Kidney (tissue), 13 donors: ENCODE measurements at regions not wholly inside any gene's neighbourhood (a gene's known extent, or its start where the extent isn't known, plus 50 kb on each side); places are given as distances from the start of the nearest gene placed in this dataset.

Experiments used
- DNase-seq, 5 donors: peaks; one replicate each; pipeline ENCODE4 v3.0.0-alpha.2; 2013 to 2020
- FAIRE-seq: peaks from 2 replicates; lab custom pipeline; 2012; peaks lifted over from hg19 to GRCh38; lab: Jason Lieb, UNC
- H3K27ac ChIP-seq, 2 donors: one replicate each; pipeline ENCODE4 v1.7.0; 2013; ENCODE audit warnings: low read depth in 2 of 2, low read length in 2 of 2, inconsistent platforms in 1 of 2
- H3K27me3 ChIP-seq: one replicate; pipeline ENCODE4 v1.7.1; 2013; ENCODE audit warnings: low read length, inconsistent platforms; ENCODE audit not compliant: control insufficient read depth, insufficient read depth
- H3K36me3 ChIP-seq, 3 donors: one replicate each; pipeline versions ENCODE4 v1.7.0 to v1.7.1; 2013; ENCODE audit warnings: low read length in 3 of 3, control low read depth in 1 of 3, inconsistent platforms in 1 of 3; ENCODE audit not compliant: insufficient read depth in 3 of 3, control insufficient read depth in 2 of 3
- H3K4me1 ChIP-seq, 3 donors: one replicate each; pipeline versions ENCODE4 v1.7.0 to v1.7.1; 2013; ENCODE audit warnings: low read length in 3 of 3, inconsistent platforms in 1 of 3, low read depth in 1 of 3; ENCODE audit not compliant: control insufficient read depth in 2 of 3, insufficient read depth in 2 of 3
- H3K4me3 ChIP-seq, 3 donors: one replicate each; pipeline versions ENCODE4 v1.7.0 to v1.8.1; 2013; ENCODE audit warnings: low read length in 3 of 3, control low read depth in 1 of 3, inconsistent platforms in 1 of 3
- H3K9ac ChIP-seq, 3 donors: one replicate each; pipeline versions ENCODE4 v1.7.0 to v1.7.1; 2013; ENCODE audit warnings: low read length in 3 of 3, control low read depth in 1 of 3, inconsistent platforms in 1 of 3
- H3K9me3 ChIP-seq, 3 donors: one replicate each; pipeline versions ENCODE4 v1.7.0 to v1.7.1; 2013; ENCODE audit warnings: low read length in 3 of 3, control low read depth in 1 of 3, inconsistent platforms in 1 of 3; ENCODE audit not compliant: control insufficient read depth in 2 of 3, insufficient read depth in 1 of 3
- CTCF ChIP-seq: IDR thresholded peaks from 3 replicates; pipeline ENCODE4 v1.5.1; 2012; ENCODE audit warnings: mild to moderate bottlenecking, moderate library complexity, borderline replicate concordance; ENCODE audit not compliant: insufficient read depth; ENCODE audit errors: extremely low read depth
- intact Hi-C: fragments of 100-400 bp; cut with DNase I; formaldehyde crosslinking; loops from one replicate; pipeline ENCODE4 v1.11.1; 2022
- donor health status: control.
- donor health status: control.
- donor health status: control.
- donor health status: control.
- donor health status: control.
- donor health status: DM: yes; HTN: yes; CAD: no.
- donor health status: Normal renal cell carcinoma (clear cell type).

DNA sequence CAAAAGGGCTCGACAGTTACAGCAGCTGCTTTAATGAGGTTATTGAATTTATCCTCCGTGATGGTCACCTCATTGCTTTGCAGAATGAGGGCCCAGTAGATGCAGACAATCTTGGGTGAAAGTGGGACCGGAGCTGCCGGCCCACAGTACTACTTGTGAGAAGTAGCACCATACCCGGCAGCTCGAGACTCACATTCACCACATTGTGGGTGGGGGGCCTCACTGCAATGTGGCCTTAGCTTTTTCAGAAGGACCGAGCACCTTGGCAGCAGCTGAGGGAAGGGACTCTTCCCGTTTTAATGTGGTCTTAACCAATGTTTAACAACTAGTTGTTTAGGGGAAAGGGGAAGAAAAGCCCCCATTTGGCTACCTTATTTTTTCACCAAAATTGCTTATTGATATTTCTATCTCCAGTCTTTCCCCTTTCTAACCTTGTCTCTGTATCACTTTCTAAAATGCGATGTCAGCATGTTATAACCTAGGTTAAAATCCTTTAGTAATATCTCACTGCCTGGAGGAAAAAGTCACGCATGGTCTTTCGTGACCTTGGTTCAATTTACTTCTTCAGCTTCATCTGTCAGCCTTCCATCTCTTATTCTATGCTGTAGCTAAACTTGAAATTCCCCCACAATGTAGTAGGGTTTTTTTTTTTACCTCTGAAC lies 87.4 kb upstream of the PHYHIPL start:
- Histone ChIP-seq H3K9me3 (no peaks in the 10 kb centered on the region), H3K27ac (no peak overlapping the region), H3K4me3 (no peak overlapping the region), H3K9ac (no peak overlapping the region), H3K4me1 (no peaks in the 10 kb centered on the region), H3K36me3 (no peaks in the 10 kb centered on the region), H3K27me3 (no peaks in the 10 kb centered on the region)
- intact Hi-C loops, result no loop called here
- no peak for DNase-seq
- no peak for TF ChIP-seq CTCF
- no peak for FAIRE-seq

DNA sequence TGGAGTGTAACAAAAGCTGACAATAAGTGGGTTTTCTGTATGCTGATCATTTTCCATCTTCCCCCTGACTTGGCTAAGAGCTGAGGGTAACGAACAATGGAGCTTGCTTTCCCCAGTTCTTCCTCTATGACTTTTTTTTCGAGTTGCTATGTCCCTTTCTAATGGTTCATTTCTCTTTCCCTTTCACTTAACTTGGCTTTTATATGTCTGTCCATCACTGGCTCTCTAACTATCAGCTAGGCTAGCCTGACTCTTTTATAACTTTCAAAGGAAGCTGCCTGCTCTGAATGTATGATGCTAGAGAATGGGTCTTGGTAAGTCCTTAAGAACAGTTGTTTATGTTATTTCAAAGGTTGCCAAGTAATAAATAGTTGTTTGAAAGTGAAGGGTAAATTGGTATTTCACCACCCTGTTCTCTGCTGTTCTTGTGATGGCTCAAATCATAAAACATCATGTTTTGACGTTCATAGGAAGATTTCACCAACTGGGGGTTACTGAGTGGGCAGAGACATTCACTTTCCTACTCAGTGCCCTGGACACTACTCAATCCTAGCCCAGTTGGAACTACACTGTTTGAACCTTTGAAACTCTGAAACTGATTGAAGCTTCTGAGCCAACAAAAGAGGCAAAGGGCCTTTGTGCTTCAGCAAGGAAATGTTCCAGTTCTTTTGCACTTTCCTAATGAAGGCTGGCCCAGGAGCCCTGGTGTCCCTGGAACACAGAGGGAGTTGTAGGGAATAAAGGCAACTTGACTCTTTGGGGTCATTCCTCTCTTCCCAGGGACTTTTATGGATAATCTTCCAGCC lies 85.4 kb upstream of the PHYHIPL start:
- Histone ChIP-seq H3K4me1 (no peaks in the 10 kb centered on the region), H3K9ac (no peak overlapping the region), H3K27ac (no peak overlapping the region), H3K4me3 (no peak overlapping the region), H3K36me3 (no peaks in the 10 kb centered on the region), H3K27me3 (no peaks in the 10 kb centered on the region), H3K9me3 (no peaks in the 10 kb centered on the region)
- DNase-seq (no peak), FAIRE-seq (no peak)
- intact Hi-C loops, result no loop called here
- no peak for TF ChIP-seq CTCF

DNA sequence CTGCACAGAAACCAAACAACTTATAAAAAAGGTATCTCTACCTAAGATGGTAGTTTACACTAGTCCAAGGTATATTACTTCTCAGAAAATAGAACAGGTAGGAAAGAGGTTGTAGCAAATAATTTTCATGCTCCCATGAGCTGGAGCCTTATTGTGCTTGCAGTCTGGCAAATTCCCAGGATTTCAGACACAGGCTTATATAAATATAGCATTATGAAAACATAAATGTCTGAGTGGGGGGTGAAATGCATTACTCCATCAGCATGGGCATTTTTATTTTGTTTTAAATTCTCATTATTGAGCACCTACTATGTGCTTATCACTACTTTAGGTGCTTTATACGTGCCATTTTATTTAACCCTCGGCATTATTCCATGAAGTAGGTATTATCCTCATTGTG lies 83.0 kb upstream of the PHYHIPL start:
- FAIRE-seq, result no peak

More for the DNA sequence above, 83.0 kb upstream of the PHYHIPL start:
- intact Hi-C loops, result no loop called here
- no peak overlapping the region for H3K9ac ChIP-seq
- no peaks in the 10 kb centered on the region for H3K36me3 ChIP-seq
- no peak overlapping the region for H3K4me3 ChIP-seq
- H3K27me3 ChIP-seq, result no peaks in the 10 kb centered on the region
- peak in 1 of 5 donors; percentile 31 for DNase-seq
- H3K27ac ChIP-seq, result no peak overlapping the region
- TF ChIP-seq CTCF, result no peak
- H3K9me3 ChIP-seq, result no peaks in the 10 kb centered on the region
- H3K4me1 ChIP-seq, result no peaks in the 10 kb centered on the region
